ENCODE measurements at regions not wholly inside any gene's neighbourhood (a gene's known extent, or its start where the extent isn't known, plus 50 kb on each side); places are given as distances from the start of the nearest gene placed in this dataset.

- no peak for TF ChIP-seq CTCF (IDR thresholded peaks at IDR 0.05; ENCODE audit: poor library complexity, severe bottlenecking)
- no peak for TF ChIP-seq EP300 (conservative IDR thresholded peaks at IDR 0.05; ENCODE audit: poor library complexity, severe bottlenecking)
- TF ChIP-seq EZH2 (IDR thresholded peaks at IDR 0.05; ENCODE audit: borderline replicate concordance, insufficient read depth, low read length, poor library complexity, severe bottlenecking): no peak
- no peak for TF ChIP-seq TAF1 (IDR thresholded peaks at IDR 0.05; ENCODE audit: low read depth)
- no peak for TF ChIP-seq POLR2AphosphoS5 (IDR thresholded peaks at IDR 0.05)
- TF ChIP-seq, protein P1, sequence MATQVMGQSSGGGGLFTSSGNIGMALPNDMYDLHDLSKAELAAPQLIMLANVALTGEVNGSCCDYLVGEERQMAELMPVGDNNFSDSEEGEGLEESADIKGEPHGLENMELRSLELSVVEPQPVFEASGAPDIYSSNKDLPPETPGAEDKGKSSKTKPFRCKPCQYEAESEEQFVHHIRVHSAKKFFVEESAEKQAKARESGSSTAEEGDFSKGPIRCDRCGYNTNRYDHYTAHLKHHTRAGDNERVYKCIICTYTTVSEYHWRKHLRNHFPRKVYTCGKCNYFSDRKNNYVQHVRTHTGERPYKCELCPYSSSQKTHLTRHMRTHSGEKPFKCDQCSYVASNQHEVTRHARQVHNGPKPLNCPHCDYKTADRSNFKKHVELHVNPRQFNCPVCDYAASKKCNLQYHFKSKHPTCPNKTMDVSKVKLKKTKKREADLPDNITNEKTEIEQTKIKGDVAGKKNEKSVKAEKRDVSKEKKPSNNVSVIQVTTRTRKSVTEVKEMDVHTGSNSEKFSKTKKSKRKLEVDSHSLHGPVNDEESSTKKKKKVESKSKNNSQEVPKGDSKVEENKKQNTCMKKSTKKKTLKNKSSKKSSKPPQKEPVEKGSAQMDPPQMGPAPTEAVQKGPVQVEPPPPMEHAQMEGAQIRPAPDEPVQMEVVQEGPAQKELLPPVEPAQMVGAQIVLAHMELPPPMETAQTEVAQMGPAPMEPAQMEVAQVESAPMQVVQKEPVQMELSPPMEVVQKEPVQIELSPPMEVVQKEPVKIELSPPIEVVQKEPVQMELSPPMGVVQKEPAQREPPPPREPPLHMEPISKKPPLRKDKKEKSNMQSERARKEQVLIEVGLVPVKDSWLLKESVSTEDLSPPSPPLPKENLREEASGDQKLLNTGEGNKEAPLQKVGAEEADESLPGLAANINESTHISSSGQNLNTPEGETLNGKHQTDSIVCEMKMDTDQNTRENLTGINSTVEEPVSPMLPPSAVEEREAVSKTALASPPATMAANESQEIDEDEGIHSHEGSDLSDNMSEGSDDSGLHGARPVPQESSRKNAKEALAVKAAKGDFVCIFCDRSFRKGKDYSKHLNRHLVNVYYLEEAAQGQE (IDR thresholded peaks at IDR 0.05; ENCODE audit: borderline replicate concordance): no peak
- TF ChIP-seq MXI1 (conservative IDR thresholded peaks at IDR 0.05; ENCODE audit: poor library complexity, severe bottlenecking): no peak
- TF ChIP-seq SMC3 (conservative IDR thresholded peaks at IDR 0.05; ENCODE audit: poor library complexity): no peak
Observed at GRCh38 chr3:5750091-5750490, 562.6 kb downstream of the EDEM1 start.
